ENCODE measurements at regions not wholly inside any gene's neighbourhood (a gene's known extent, or its start where the extent isn't known, plus 50 kb on each side); places are given as distances from the start of the nearest gene placed in this dataset.

DNA sequence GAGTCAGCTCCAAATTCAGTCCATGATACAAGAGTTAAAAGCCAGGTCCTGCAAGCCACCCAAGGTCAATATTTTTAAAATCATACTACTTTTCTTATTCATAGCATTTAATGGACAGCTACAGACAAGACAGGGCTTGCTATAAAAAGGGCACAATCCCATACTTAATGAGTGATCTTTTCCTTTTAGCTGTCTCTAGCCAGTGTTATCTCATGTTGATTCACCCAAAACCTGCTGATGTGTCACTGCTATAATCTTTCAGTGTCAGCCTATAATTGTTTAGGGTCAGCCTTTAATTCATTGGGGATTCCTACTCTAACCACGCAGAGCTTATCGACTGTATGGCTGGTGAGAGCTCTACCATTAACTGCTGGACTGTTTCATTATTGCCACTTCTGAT is 51.2 kb upstream of the HCCS start:
- TF ChIP-seq, protein P1, sequence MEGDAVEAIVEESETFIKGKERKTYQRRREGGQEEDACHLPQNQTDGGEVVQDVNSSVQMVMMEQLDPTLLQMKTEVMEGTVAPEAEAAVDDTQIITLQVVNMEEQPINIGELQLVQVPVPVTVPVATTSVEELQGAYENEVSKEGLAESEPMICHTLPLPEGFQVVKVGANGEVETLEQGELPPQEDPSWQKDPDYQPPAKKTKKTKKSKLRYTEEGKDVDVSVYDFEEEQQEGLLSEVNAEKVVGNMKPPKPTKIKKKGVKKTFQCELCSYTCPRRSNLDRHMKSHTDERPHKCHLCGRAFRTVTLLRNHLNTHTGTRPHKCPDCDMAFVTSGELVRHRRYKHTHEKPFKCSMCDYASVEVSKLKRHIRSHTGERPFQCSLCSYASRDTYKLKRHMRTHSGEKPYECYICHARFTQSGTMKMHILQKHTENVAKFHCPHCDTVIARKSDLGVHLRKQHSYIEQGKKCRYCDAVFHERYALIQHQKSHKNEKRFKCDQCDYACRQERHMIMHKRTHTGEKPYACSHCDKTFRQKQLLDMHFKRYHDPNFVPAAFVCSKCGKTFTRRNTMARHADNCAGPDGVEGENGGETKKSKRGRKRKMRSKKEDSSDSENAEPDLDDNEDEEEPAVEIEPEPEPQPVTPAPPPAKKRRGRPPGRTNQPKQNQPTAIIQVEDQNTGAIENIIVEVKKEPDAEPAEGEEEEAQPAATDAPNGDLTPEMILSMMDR (IDR thresholded peaks at IDR 0.05; ENCODE audit: insufficient read depth, low read depth, low read length): no peak
- TF ChIP-seq EZH2 (IDR thresholded peaks at IDR 0.05; ENCODE audit: insufficient read depth, low read length): no peak

Data from astrocyte (in vitro differentiated cells and primary cell).